ENCODE measurements at regions not wholly inside any gene's neighbourhood (a gene's known extent, or its start where the extent isn't known, plus 50 kb on each side); places are given as distances from the start of the nearest gene placed in this dataset.

GRCh38 chr2:192814376-192814775, 619.6 kb upstream of the TMEFF2 start:
- TF ChIP-seq CTCF (IDR thresholded peaks at IDR 0.05) (no peak), POLR2AphosphoS5 (IDR thresholded peaks at IDR 0.05) (no peak), POLR2A (IDR thresholded peaks at IDR 0.05) (no peak), EP300 (IDR thresholded peaks at IDR 0.05) (no peak)

Measured in sigmoid colon (tissue), 4 donors.